ENCODE measurements at regions not wholly inside any gene's neighbourhood (a gene's known extent, or its start where the extent isn't known, plus 50 kb on each side); places are given as distances from the start of the nearest gene placed in this dataset.

- H3K27ac ChIP-seq (ENCODE audit: low read depth, low read length): no peak overlapping the region
- no peaks in the 10 kb centered on the region for H3K36me3 ChIP-seq (ENCODE audit: insufficient read depth, low read length)
- DNase-seq: no peak
- Mint-ChIP-seq H3K27ac (no peak overlapping the region), H3K27me3 (peaks cover 30 to 62% of the 10 kb centered on the region in 2 donors), H3K4me3 (no peak overlapping the region), H3K36me3 (peaks cover 0 to 2% (median 0%) of the 10 kb centered on the region in 3 donors), H3K9me3 (peaks cover 0 to 3% (median 0%) of the 10 kb centered on the region in 5 donors), H3K4me1 (no peaks in the 10 kb centered on the region)
- ChIA-PET POLR2A (no interaction called here), CTCF (interaction anchor here (1.1 kb wide), 1 partner anchor 186 kb away, joined by 3 read pairs; no protein-coding TSS in a partner anchor)
- no peak overlapping the region for H3K4me3 ChIP-seq (ENCODE audit: low read length)
- H3K4me1 ChIP-seq (ENCODE audit: insufficient read depth, low read length): no peaks in the 10 kb centered on the region
- no peaks in the 10 kb centered on the region for H3K9me3 ChIP-seq (ENCODE audit: low read length)
- no peaks in the 10 kb centered on the region for H3K27me3 ChIP-seq (ENCODE audit: insufficient read depth, low read length, poor library complexity, severe bottlenecking)
These were observed 144.1 kb downstream of the INSIG2 start for GRCh38 chr2:118232391-118232790.

DNA sequence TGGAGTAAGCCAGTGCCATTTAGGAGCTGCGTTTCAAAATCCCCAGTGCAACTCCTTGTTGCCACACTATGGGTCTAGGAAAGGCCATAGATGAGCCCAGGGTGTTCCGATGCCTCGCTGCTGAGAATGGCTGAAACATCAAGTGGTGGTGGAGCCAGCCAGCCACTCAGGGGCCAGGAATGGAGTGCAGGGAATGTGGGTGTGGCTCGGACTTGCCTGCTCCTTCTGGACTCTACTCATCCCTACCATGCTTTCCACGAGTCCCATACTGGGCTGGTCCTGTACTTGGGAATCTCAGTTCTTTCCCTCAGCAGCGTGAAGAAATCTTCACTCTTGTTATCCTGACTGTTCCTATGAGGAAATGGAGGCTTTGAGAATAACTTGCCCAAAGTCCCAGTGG is 143.5 kb downstream of the INSIG2 start:
- no peaks in the 10 kb centered on the region for H3K4me1 Mint-ChIP-seq
- no peaks in the 10 kb centered on the region for H3K9me3 ChIP-seq (ENCODE audit: low read length)
- no peaks in the 10 kb centered on the region for H3K4me1 ChIP-seq (ENCODE audit: insufficient read depth, low read length)
- H3K9me3 Mint-ChIP-seq: peaks cover 0 to under 1% (median 0%) of the 10 kb centered on the region in 5 donors
- ChIA-PET POLR2A (no interaction called here), CTCF (no interaction called here)
- H3K4me3 ChIP-seq (ENCODE audit: low read length): no peak overlapping the region
- no peaks in the 10 kb centered on the region for H3K36me3 ChIP-seq (ENCODE audit: insufficient read depth, low read length)
- H3K36me3 Mint-ChIP-seq: peaks cover 0 to 2% (median 0%) of the 10 kb centered on the region in 3 donors
- H3K4me3 Mint-ChIP-seq: no peak overlapping the region
- H3K27ac Mint-ChIP-seq: no peak overlapping the region
- peaks cover 28 to 60% of the 10 kb centered on the region in 2 donors for H3K27me3 Mint-ChIP-seq
- H3K27ac ChIP-seq (ENCODE audit: low read depth, low read length): no peak overlapping the region
- no peak for DNase-seq
- no peaks in the 10 kb centered on the region for H3K27me3 ChIP-seq (ENCODE audit: insufficient read depth, low read length, poor library complexity, severe bottlenecking)

- Mint-ChIP-seq H3K27ac (no peak overlapping the region), H3K4me1 (peaks cover 15 to 19% (median 16%) of the 10 kb centered on the region in 3 donors), H3K27me3 (peaks cover 48 to 65% of the 10 kb centered on the region in 2 donors), H3K9me3 (peaks cover 0 to 3% (median 0%) of the 10 kb centered on the region in 5 donors), H3K36me3 (peaks cover 0 to under 1% (median 0%) of the 10 kb centered on the region in 3 donors), H3K4me3 (peak overlapping the region in 1 of 7 donors; percentile 13)
- DNase-seq: no peak
- peaks cover 9% of the 10 kb centered on the region for H3K4me1 ChIP-seq (ENCODE audit: insufficient read depth, low read length)
- POLR2A ChIA-PET: no interaction called here
- no peaks in the 10 kb centered on the region for H3K36me3 ChIP-seq (ENCODE audit: insufficient read depth, low read length)
- H3K27ac ChIP-seq (ENCODE audit: low read depth, low read length): no peak overlapping the region
- CTCF ChIA-PET: interaction anchor here (1.0 to 1.1 kb wide), 2 partner anchors 9 to 181 kb away, joined by 3 to 4 read pairs; no protein-coding TSS in a partner anchor
- no peaks in the 10 kb centered on the region for H3K9me3 ChIP-seq (ENCODE audit: low read length)
- H3K4me3 ChIP-seq (ENCODE audit: low read length): no peak overlapping the region
- H3K27me3 ChIP-seq (ENCODE audit: insufficient read depth, low read length, poor library complexity, severe bottlenecking): peaks cover 31% of the 10 kb centered on the region
These were observed 139.6 kb downstream of the INSIG2 start for GRCh38 chr2:118227698-118228508.

- no peak for DNase-seq
- peaks cover 14% of the 10 kb centered on the region for H3K4me1 ChIP-seq (ENCODE audit: insufficient read depth, low read length)
- no peaks in the 10 kb centered on the region for H3K9me3 ChIP-seq (ENCODE audit: low read length)
- Mint-ChIP-seq H3K4me3 (peak overlapping the region in 3 of 7 donors; percentile 75 to 85 (median 84)), H3K27me3 (peaks cover 51 to 78% of the 10 kb centered on the region in 2 donors), H3K27ac (no peak overlapping the region), H3K36me3 (no peaks in the 10 kb centered on the region), H3K4me1 (peaks cover 19 to 29% (median 25%) of the 10 kb centered on the region in 3 donors), H3K9me3 (peaks cover 0 to 3% (median 0%) of the 10 kb centered on the region in 5 donors)
- no peak overlapping the region for H3K27ac ChIP-seq (ENCODE audit: low read depth, low read length)
- no peaks in the 10 kb centered on the region for H3K36me3 ChIP-seq (ENCODE audit: insufficient read depth, low read length)
- ChIA-PET CTCF (interaction anchor here (3.8 kb wide), 1 partner anchor 630 kb away, joined by 24 read pairs; no protein-coding TSS in a partner anchor), POLR2A (no interaction called here)
- no peak overlapping the region for H3K4me3 ChIP-seq (ENCODE audit: low read length)
- H3K27me3 ChIP-seq (ENCODE audit: insufficient read depth, low read length, poor library complexity, severe bottlenecking): peaks cover 54% of the 10 kb centered on the region
These were observed 137.4 kb downstream of the INSIG2 start for GRCh38 chr2:118225666-118226065.

DNA sequence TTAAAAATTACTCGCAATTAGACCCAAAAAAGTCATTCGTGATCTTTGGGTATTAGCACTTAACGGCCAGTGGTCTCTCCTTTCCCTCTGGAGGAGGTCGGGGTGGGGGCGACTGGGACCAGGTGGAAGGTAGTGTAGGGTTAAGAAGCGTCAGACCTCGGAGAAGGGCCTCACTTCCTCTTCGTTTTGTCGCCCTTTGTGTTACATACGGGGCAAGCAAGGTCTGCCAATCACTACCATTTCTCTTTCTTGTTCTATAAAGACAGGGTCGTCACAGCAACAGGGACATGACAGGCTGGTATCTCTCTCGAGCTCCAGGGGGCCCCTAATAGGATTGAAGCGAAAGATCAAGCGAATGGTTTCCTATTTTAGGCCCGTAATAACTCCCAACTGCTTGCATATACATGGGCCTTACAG is 136.6 kb downstream of the INSIG2 start:
- Mint-ChIP-seq H3K9me3 (peaks cover 0 to 3% (median 0%) of the 10 kb centered on the region in 5 donors), H3K27me3 (peaks cover 49 to 83% of the 10 kb centered on the region in 2 donors), H3K4me3 (peak overlapping the region; percentile 66 to 85 (median 76)), H3K4me1 (peaks cover 19 to 29% (median 25%) of the 10 kb centered on the region in 3 donors), H3K27ac (peak overlapping the region in 3 of 8 donors; percentile 20 to 73 (median 30)), H3K36me3 (no peaks in the 10 kb centered on the region)
- CTCF ChIA-PET: interaction anchor here (1.3 to 3.8 kb wide), 2 partner anchors 410 to 631 kb away, joined by 3 to 24 read pairs; partner anchors contain the start of gene DDX18
- Histone ChIP-seq H3K9me3 (ENCODE audit: low read length) (no peaks in the 10 kb centered on the region), H3K27me3 (ENCODE audit: insufficient read depth, low read length, poor library complexity, severe bottlenecking) (peaks cover 54% of the 10 kb centered on the region), H3K4me3 (ENCODE audit: low read length) (no peak overlapping the region), H3K36me3 (ENCODE audit: insufficient read depth, low read length) (no peaks in the 10 kb centered on the region), H3K4me1 (ENCODE audit: insufficient read depth, low read length) (peaks cover 14% of the 10 kb centered on the region), H3K27ac (ENCODE audit: low read depth, low read length) (no peak overlapping the region)
- POLR2A ChIA-PET: no interaction called here
- peak in 1 of 5 donors; percentile 15 for DNase-seq

- peak in 4 of 5 donors; percentile 8 to 51 (median 36) for DNase-seq
- Histone ChIP-seq H3K4me3 (ENCODE audit: low read length) (peak overlapping the region; percentile 46), H3K4me1 (ENCODE audit: insufficient read depth, low read length) (peaks cover 14% of the 10 kb centered on the region), H3K9me3 (ENCODE audit: low read length) (no peaks in the 10 kb centered on the region), H3K27me3 (ENCODE audit: insufficient read depth, low read length, poor library complexity, severe bottlenecking) (peaks cover 54% of the 10 kb centered on the region), H3K36me3 (ENCODE audit: insufficient read depth, low read length) (no peaks in the 10 kb centered on the region), H3K27ac (ENCODE audit: low read depth, low read length) (no peak overlapping the region)
- CTCF ChIA-PET: interaction anchor here (0.9 to 3.8 kb wide), 3 partner anchors 178 to 632 kb away, joined by 3 to 24 read pairs (median 3); partner anchors contain the start of gene DDX18
- Mint-ChIP-seq H3K4me1 (peaks cover 19 to 29% (median 25%) of the 10 kb centered on the region in 3 donors), H3K36me3 (no peaks in the 10 kb centered on the region), H3K27ac (peak overlapping the region in 6 of 8 donors; percentile 14 to 78 (median 42)), H3K27me3 (peaks cover 49 to 83% of the 10 kb centered on the region in 2 donors), H3K9me3 (peaks cover 0 to 3% (median 0%) of the 10 kb centered on the region in 5 donors), H3K4me3 (peak overlapping the region; percentile 83 to 91 (median 90))
- POLR2A ChIA-PET: interaction anchor here (1.1 kb wide), 1 partner anchor 38 kb away, joined by 3 read pairs; no protein-coding TSS in a partner anchor
These were observed 136.0 kb downstream of the INSIG2 start for GRCh38 chr2:118223992-118224894.

DNA sequence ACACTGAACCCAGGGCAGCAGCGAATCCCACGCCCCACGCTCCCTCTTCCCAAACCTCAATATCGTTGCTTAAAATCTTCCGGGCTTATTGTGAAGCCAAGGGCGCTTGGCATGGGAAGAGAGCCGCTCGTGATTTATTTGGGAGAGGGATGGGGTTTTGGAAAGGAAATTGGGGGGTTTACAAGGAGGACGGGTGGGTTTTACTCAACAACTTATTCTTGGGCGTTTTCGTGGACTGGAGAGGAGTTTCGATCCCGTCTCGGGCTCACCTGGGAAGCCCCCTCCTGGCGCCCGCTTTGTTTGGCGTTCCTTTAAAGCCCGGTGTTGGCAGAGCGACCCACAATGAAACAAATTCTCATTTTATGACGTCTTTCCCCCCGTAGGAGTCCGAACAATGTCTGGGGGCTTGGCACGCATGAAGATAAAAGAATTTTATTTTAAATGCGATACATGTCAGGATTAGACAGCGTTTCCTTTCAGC is 135.3 kb downstream of the INSIG2 start:
- peaks cover 14% of the 10 kb centered on the region for H3K4me1 ChIP-seq (ENCODE audit: insufficient read depth, low read length)
- H3K9me3 ChIP-seq (ENCODE audit: low read length): no peaks in the 10 kb centered on the region
- Mint-ChIP-seq H3K4me3 (peak overlapping the region; percentile 83 to 91 (median 90)), H3K9me3 (peaks cover 0 to 3% (median 0%) of the 10 kb centered on the region in 5 donors), H3K27ac (peak overlapping the region in 7 of 8 donors; percentile 12 to 91 (median 46)), H3K4me1 (peaks cover 19 to 29% (median 25%) of the 10 kb centered on the region in 3 donors), H3K36me3 (no peaks in the 10 kb centered on the region), H3K27me3 (peaks cover 46 to 84% of the 10 kb centered on the region in 2 donors)
- peak overlapping the region; percentile 46 for H3K4me3 ChIP-seq (ENCODE audit: low read length)
- no peak overlapping the region for H3K27ac ChIP-seq (ENCODE audit: low read depth, low read length)
- peaks cover 54% of the 10 kb centered on the region for H3K27me3 ChIP-seq (ENCODE audit: insufficient read depth, low read length, poor library complexity, severe bottlenecking)
- peak in 1 of 5 donors; percentile 19 for DNase-seq
- no peaks in the 10 kb centered on the region for H3K36me3 ChIP-seq (ENCODE audit: insufficient read depth, low read length)
- CTCF ChIA-PET: interaction anchor here (0.7 to 3.8 kb wide), 4 partner anchors 21 to 632 kb away, joined by 3 to 24 read pairs (median 3); partner anchors contain the start of gene DDX18
- POLR2A ChIA-PET: interaction anchor here (1.1 kb wide), 1 partner anchor 37 kb away, joined by 3 read pairs; no protein-coding TSS in a partner anchor
